IPS-20b (cell line): ENCODE measurements at regions not wholly inside any gene's neighbourhood (a gene's known extent, or its start where the extent isn't known, plus 50 kb on each side); places are given as distances from the start of the nearest gene placed in this dataset.

Experiments
- H3K27ac ChIP-seq: one replicate; pipeline ENCODE4 v1.5.1; 2013; ENCODE audit warnings: low read length
- H3K27me3 ChIP-seq: 2 replicates; pipeline ENCODE4 v1.6.1; 2013; ENCODE audit warnings: mild to moderate bottlenecking, low read length, inconsistent platforms; ENCODE audit not compliant: insufficient read depth
- H3K36me3 ChIP-seq: 2 replicates; pipeline ENCODE4 v1.6.1; 2013; ENCODE audit warnings: low read depth, mild to moderate bottlenecking, inconsistent platforms, low read length, moderate library complexity; ENCODE audit not compliant: insufficient read depth
- H3K4me1 ChIP-seq: 2 replicates; pipeline ENCODE4 v1.6.1; 2013; ENCODE audit warnings: mild to moderate bottlenecking, control low read depth, inconsistent platforms, low read length, moderate library complexity; ENCODE audit not compliant: insufficient read depth
- H3K4me3 ChIP-seq: 2 replicates; pipeline ENCODE4 v1.5.1; 2013; ENCODE audit warnings: mild to moderate bottlenecking, low read length, inconsistent platforms
- H3K9ac ChIP-seq: 2 replicates; pipeline ENCODE4 v1.6.1; 2013; ENCODE audit warnings: low read depth, mild to moderate bottlenecking, inconsistent platforms, low read length, moderate library complexity
- H3K9me3 ChIP-seq: 2 replicates; pipeline ENCODE4 v1.6.1; 2013; ENCODE audit warnings: mild to moderate bottlenecking, low read depth, low read length, inconsistent platforms; ENCODE audit not compliant: insufficient read depth

- Histone ChIP-seq H3K9ac (no peak overlapping the region), H3K27me3 (no peaks in the 10 kb centered on the region), H3K4me1 (no peaks in the 10 kb centered on the region), H3K9me3 (peaks cover 5% of the 10 kb centered on the region; the same call in 1 of the 2 replicates), H3K4me3 (no peak overlapping the region), H3K36me3 (no peaks in the 10 kb centered on the region), H3K27ac (no peak overlapping the region)
Observed at GRCh38 chr19:29439688-29440550, 85.9 kb upstream of the VSTM2B start.

GRCh38 chr19:29442094-29442493 lies 83.7 kb upstream of the VSTM2B start:
- Histone ChIP-seq H3K36me3 (no peaks in the 10 kb centered on the region), H3K9ac (no peak overlapping the region), H3K4me1 (no peaks in the 10 kb centered on the region), H3K27ac (no peak overlapping the region), H3K4me3 (no peak overlapping the region), H3K27me3 (no peaks in the 10 kb centered on the region), H3K9me3 (peaks cover 5% of the 10 kb centered on the region; the same call in 1 of the 2 replicates)

GRCh38 chr19:29442910-29443309 lies 82.9 kb upstream of the VSTM2B start:
- no peak overlapping the region for H3K27ac ChIP-seq
- H3K4me3 ChIP-seq: no peak overlapping the region
- no peaks in the 10 kb centered on the region for H3K4me1 ChIP-seq
- no peak overlapping the region for H3K9ac ChIP-seq
- no peaks in the 10 kb centered on the region for H3K36me3 ChIP-seq
- H3K9me3 ChIP-seq: peaks cover 5% of the 10 kb centered on the region; the same call in 1 of the 2 replicates
- H3K27me3 ChIP-seq: no peaks in the 10 kb centered on the region

- H3K36me3 ChIP-seq: no peaks in the 10 kb centered on the region
- no peaks in the 10 kb centered on the region for H3K4me1 ChIP-seq
- no peak overlapping the region for H3K27ac ChIP-seq
- no peaks in the 10 kb centered on the region for H3K9me3 ChIP-seq
- no peaks in the 10 kb centered on the region for H3K27me3 ChIP-seq
- no peak overlapping the region for H3K9ac ChIP-seq
- H3K4me3 ChIP-seq: no peak overlapping the region
Observed at GRCh38 chr19:29445246-29445645, 80.5 kb upstream of the VSTM2B start.

- Histone ChIP-seq H3K9me3 (no peaks in the 10 kb centered on the region), H3K36me3 (no peaks in the 10 kb centered on the region), H3K27ac (no peak overlapping the region), H3K27me3 (no peaks in the 10 kb centered on the region), H3K9ac (no peak overlapping the region), H3K4me3 (no peak overlapping the region), H3K4me1 (no peaks in the 10 kb centered on the region)
Observed at GRCh38 chr19:29446361-29446760, 79.4 kb upstream of the VSTM2B start.

- no peak overlapping the region for H3K9ac ChIP-seq
- no peaks in the 10 kb centered on the region for H3K9me3 ChIP-seq
- no peaks in the 10 kb centered on the region for H3K4me1 ChIP-seq
- no peaks in the 10 kb centered on the region for H3K27me3 ChIP-seq
- H3K36me3 ChIP-seq: no peaks in the 10 kb centered on the region
- no peak overlapping the region for H3K27ac ChIP-seq
- H3K4me3 ChIP-seq: no peak overlapping the region
Observed at GRCh38 chr19:29448046-29448445, 77.7 kb upstream of the VSTM2B start.

GRCh38 chr19:29449371-29449770 lies 76.4 kb upstream of the VSTM2B start:
- Histone ChIP-seq H3K27ac (no peak overlapping the region), H3K36me3 (no peaks in the 10 kb centered on the region), H3K9me3 (no peaks in the 10 kb centered on the region), H3K4me3 (no peak overlapping the region), H3K27me3 (no peaks in the 10 kb centered on the region), H3K4me1 (no peaks in the 10 kb centered on the region), H3K9ac (no peak overlapping the region)

- Histone ChIP-seq H3K36me3 (no peaks in the 10 kb centered on the region), H3K9me3 (no peaks in the 10 kb centered on the region), H3K9ac (no peak overlapping the region), H3K27ac (no peak overlapping the region), H3K27me3 (no peaks in the 10 kb centered on the region), H3K4me3 (no peak overlapping the region), H3K4me1 (no peaks in the 10 kb centered on the region)
Observed at GRCh38 chr19:29450306-29450705, 75.5 kb upstream of the VSTM2B start.

GRCh38 chr19:29450812-29451211 lies 75.0 kb upstream of the VSTM2B start:
- Histone ChIP-seq H3K4me3 (no peak overlapping the region), H3K4me1 (no peaks in the 10 kb centered on the region), H3K9me3 (no peaks in the 10 kb centered on the region), H3K27me3 (no peaks in the 10 kb centered on the region), H3K27ac (no peak overlapping the region), H3K9ac (no peak overlapping the region), H3K36me3 (no peaks in the 10 kb centered on the region)

GRCh38 chr19:29454109-29454508 lies 71.7 kb upstream of the VSTM2B start:
- Histone ChIP-seq H3K27ac (no peak overlapping the region), H3K4me3 (no peak overlapping the region), H3K9ac (no peak overlapping the region), H3K4me1 (no peaks in the 10 kb centered on the region), H3K27me3 (no peaks in the 10 kb centered on the region), H3K9me3 (peaks cover 17% of the 10 kb centered on the region), H3K36me3 (no peaks in the 10 kb centered on the region)

GRCh38 chr19:29457413-29457812 lies 68.4 kb upstream of the VSTM2B start:
- H3K27me3 ChIP-seq: no peaks in the 10 kb centered on the region
- H3K27ac ChIP-seq: no peak overlapping the region
- H3K4me1 ChIP-seq: no peaks in the 10 kb centered on the region
- no peak overlapping the region for H3K9ac ChIP-seq
- H3K9me3 ChIP-seq: peaks cover 17% of the 10 kb centered on the region
- H3K4me3 ChIP-seq: no peak overlapping the region
- no peaks in the 10 kb centered on the region for H3K36me3 ChIP-seq

GRCh38 chr19:29467824-29468401 lies 57.9 kb upstream of the VSTM2B start:
- Histone ChIP-seq H3K36me3 (no peaks in the 10 kb centered on the region), H3K9ac (no peak overlapping the region), H3K27ac (no peak overlapping the region), H3K9me3 (no peaks in the 10 kb centered on the region), H3K4me3 (no peak overlapping the region), H3K27me3 (no peaks in the 10 kb centered on the region), H3K4me1 (no peaks in the 10 kb centered on the region)
